Activated naive CD4-positive, alpha-beta T cell treated with anti-CD3 and anti-CD28 coated beads, Interleukin-2, amount 50 U/mL, for 72 hours (primary cell): ENCODE measurements at regions not wholly inside any gene's neighbourhood (a gene's known extent, or its start where the extent isn't known, plus 50 kb on each side); places are given as distances from the start of the nearest gene placed in this dataset.

Experiments used
- ATAC-seq, 2 donors: fragments of 150-1000 bp; cut with Tn5 transposase; 2 replicates each; pipeline ENCODE4 v1.10.0; 2021; ENCODE audit warnings: mild to moderate bottlenecking in 2 of 2, moderate library complexity in 2 of 2
- DNase-seq, 2 donors: peaks; one replicate each; pipeline ENCODE4 v3.0.0; 2021 to 2022; ENCODE audit warnings: low spot score in 2 of 2
- H3K27ac Mint-ChIP-seq, 2 donors: one replicate each; pipeline ENCODE4 v1.8.0; 2022; ENCODE audit warnings: mild to moderate bottlenecking in 2 of 2, mixed read lengths in 2 of 2
- H3K36me3 Mint-ChIP-seq, 2 donors: one replicate each; pipeline ENCODE4 v1.8.0; 2022; ENCODE audit warnings: mixed read lengths in 2 of 2
- H3K9me3 Mint-ChIP-seq, 2 donors: one replicate each; pipeline ENCODE4 v1.8.0; 2022; ENCODE audit warnings: mixed read lengths in 2 of 2

- no peak overlapping the region for H3K27ac Mint-ChIP-seq
- no peaks in the 10 kb centered on the region for H3K36me3 Mint-ChIP-seq
- H3K9me3 Mint-ChIP-seq: peaks cover 5 to 14% of the 10 kb centered on the region in 2 donors
- no peak for DNase-seq
- no peak for ATAC-seq
These were observed 558.5 kb downstream of the LRRIQ3 start for GRCh38 chr1:73639494-73639893.

GRCh38 chr1:73637264-73637663, 560.7 kb downstream of the LRRIQ3 start:
- Mint-ChIP-seq H3K9me3 (peaks cover 9 to 22% of the 10 kb centered on the region in 2 donors), H3K36me3 (no peaks in the 10 kb centered on the region), H3K27ac (no peak overlapping the region)
- DNase-seq (no peak), ATAC-seq (no peak)

GRCh38 chr1:73635021-73635420, 563.0 kb downstream of the LRRIQ3 start:
- ATAC-seq (no peak), DNase-seq (no peak)
- Mint-ChIP-seq H3K9me3 (peaks cover 13 to 29% of the 10 kb centered on the region in 2 donors), H3K36me3 (peaks cover 0 to under 1% of the 10 kb centered on the region in 2 donors), H3K27ac (no peak overlapping the region)

- no peak overlapping the region for H3K27ac Mint-ChIP-seq
- DNase-seq (no peak), ATAC-seq (no peak)
- H3K36me3 Mint-ChIP-seq: peaks cover 0 to 7% of the 10 kb centered on the region in 2 donors
- H3K9me3 Mint-ChIP-seq: peaks cover 22 to 23% of the 10 kb centered on the region in 2 donors
These were observed 570.3 kb downstream of the LRRIQ3 start for GRCh38 chr1:73627723-73628122.

GRCh38 chr1:73626326-73626725, 571.6 kb downstream of the LRRIQ3 start:
- H3K9me3 Mint-ChIP-seq: peaks cover 22 to 23% of the 10 kb centered on the region in 2 donors
- peaks cover 0 to 7% of the 10 kb centered on the region in 2 donors for H3K36me3 Mint-ChIP-seq
- no peak overlapping the region for H3K27ac Mint-ChIP-seq
- DNase-seq: no peak
- ATAC-seq: no peak

- Mint-ChIP-seq H3K27ac (no peak overlapping the region), H3K9me3 (peaks cover 15 to 18% of the 10 kb centered on the region in 2 donors), H3K36me3 (no peaks in the 10 kb centered on the region)
- DNase-seq (no peak), ATAC-seq (no peak)
These were observed 574.0 kb downstream of the LRRIQ3 start for GRCh38 chr1:73623946-73624345.

GRCh38 chr1:73617145-73617544, 580.8 kb downstream of the LRRIQ3 start:
- Mint-ChIP-seq H3K9me3 (peaks cover 11 to 14% of the 10 kb centered on the region in 2 donors), H3K36me3 (peaks cover 0 to 5% of the 10 kb centered on the region in 2 donors), H3K27ac (no peak overlapping the region)
- DNase-seq (no peak), ATAC-seq (no peak)

GRCh38 chr1:73611681-73612080, 586.3 kb downstream of the LRRIQ3 start:
- DNase-seq (no peak), ATAC-seq (no peak)
- peaks cover 3 to 4% of the 10 kb centered on the region in 2 donors for H3K9me3 Mint-ChIP-seq
- no peaks in the 10 kb centered on the region for H3K36me3 Mint-ChIP-seq
- H3K27ac Mint-ChIP-seq: no peak overlapping the region

- Mint-ChIP-seq H3K36me3 (peaks cover 0 to 8% of the 10 kb centered on the region in 2 donors), H3K9me3 (peaks cover 8 to 23% of the 10 kb centered on the region in 2 donors), H3K27ac (no peak overlapping the region)
- ATAC-seq (no peak), DNase-seq (no peak)
These were observed 593.2 kb downstream of the LRRIQ3 start for GRCh38 chr1:73604739-73605138.

GRCh38 chr1:73604211-73604610, 593.8 kb downstream of the LRRIQ3 start:
- DNase-seq (no peak), ATAC-seq (no peak)
- Mint-ChIP-seq H3K27ac (no peak overlapping the region), H3K9me3 (peaks cover 8 to 21% of the 10 kb centered on the region in 2 donors), H3K36me3 (peaks cover 0 to 8% of the 10 kb centered on the region in 2 donors)

GRCh38 chr1:73593804-73594203, 604.2 kb downstream of the LRRIQ3 start:
- ATAC-seq (no peak), DNase-seq (no peak)
- Mint-ChIP-seq H3K9me3 (peaks cover 3 to 9% of the 10 kb centered on the region in 2 donors), H3K36me3 (peaks cover 0 to 6% of the 10 kb centered on the region in 2 donors), H3K27ac (no peak overlapping the region)

GRCh38 chr1:73593364-73593763, 604.6 kb downstream of the LRRIQ3 start:
- DNase-seq (no peak), ATAC-seq (no peak)
- H3K27ac Mint-ChIP-seq: no peak overlapping the region
- peaks cover 0 to 6% of the 10 kb centered on the region in 2 donors for H3K36me3 Mint-ChIP-seq
- H3K9me3 Mint-ChIP-seq: peaks cover under 1 to 11% of the 10 kb centered on the region in 2 donors

- no peak for DNase-seq
- no peak overlapping the region for H3K27ac Mint-ChIP-seq
- peaks cover 5 to 17% of the 10 kb centered on the region in 2 donors for H3K9me3 Mint-ChIP-seq
- H3K36me3 Mint-ChIP-seq: peaks cover 0 to 6% of the 10 kb centered on the region in 2 donors
- ATAC-seq: no peak
These were observed 610.9 kb downstream of the LRRIQ3 start for GRCh38 chr1:73587080-73587479.

- DNase-seq: no peak
- no peak for ATAC-seq
- H3K9me3 Mint-ChIP-seq: peaks cover 25 to 32% of the 10 kb centered on the region in 2 donors
- H3K27ac Mint-ChIP-seq: no peak overlapping the region
- H3K36me3 Mint-ChIP-seq: peaks cover 0 to 4% of the 10 kb centered on the region in 2 donors
These were observed 620.8 kb downstream of the LRRIQ3 start for GRCh38 chr1:73577206-73577605.

- ATAC-seq: no peak
These were observed 621.9 kb downstream of the LRRIQ3 start for GRCh38 chr1:73576083-73576482.

GRCh38 chr1:73564294-73564693, 633.7 kb downstream of the LRRIQ3 start:
- Mint-ChIP-seq H3K36me3 (no peaks in the 10 kb centered on the region), H3K9me3 (peaks cover 8 to 18% of the 10 kb centered on the region in 2 donors), H3K27ac (no peak overlapping the region)
- ATAC-seq (no peak), DNase-seq (no peak)

More at GRCh38 chr1:73576083-73576482, 621.9 kb downstream of the LRRIQ3 start:
- no peak for DNase-seq
- peaks cover 25 to 28% of the 10 kb centered on the region in 2 donors for H3K9me3 Mint-ChIP-seq
- peaks cover 0 to 4% of the 10 kb centered on the region in 2 donors for H3K36me3 Mint-ChIP-seq
- H3K27ac Mint-ChIP-seq: no peak overlapping the region

- ATAC-seq (no peak), DNase-seq (no peak)
- Mint-ChIP-seq H3K27ac (no peak overlapping the region), H3K9me3 (peaks cover 19 to 27% of the 10 kb centered on the region in 2 donors), H3K36me3 (no peaks in the 10 kb centered on the region)
These were observed 641.7 kb downstream of the LRRIQ3 start for GRCh38 chr1:73556270-73556669.

GRCh38 chr1:73537400-73537799, 660.6 kb downstream of the LRRIQ3 start:
- H3K36me3 Mint-ChIP-seq: no peaks in the 10 kb centered on the region
- no peak for DNase-seq
- H3K27ac Mint-ChIP-seq: no peak overlapping the region
- H3K9me3 Mint-ChIP-seq: peaks cover 11 to 16% of the 10 kb centered on the region in 2 donors
- ATAC-seq: no peak
